ENCODE measurements at regions not wholly inside any gene's neighbourhood (a gene's known extent, or its start where the extent isn't known, plus 50 kb on each side); places are given as distances from the start of the nearest gene placed in this dataset.

- ATAC-seq: no peak
- H3K9me3 ChIP-seq (ENCODE audit: control insufficient read depth in 1 of 2, insufficient read depth in 1 of 2, low read depth in 1 of 2, low read length in 2 of 2): no peaks in the 10 kb centered on the region
- H3K4me1 ChIP-seq (ENCODE audit: control insufficient read depth in 1 of 2, insufficient read depth in 2 of 2, low read length in 2 of 2): no peaks in the 10 kb centered on the region
- H2AFZ ChIP-seq (ENCODE audit: low read depth, low read length, poor library complexity, severe bottlenecking): no peak overlapping the region
- H3K27ac ChIP-seq (ENCODE audit: low read depth, low read length): no peak overlapping the region
- H3K9ac ChIP-seq (ENCODE audit: low read length): no peak overlapping the region
- DNase-seq (ENCODE audit: low read depth, low spot score): no peak
- BruUV-seq (replicated peaks): no TSS peak
- ChIA-PET CTCF (no interaction called here), POLR2A (no interaction called here), RAD21 (ENCODE audit: low non-redundant PET in 1 of 2, low total read pairs in 2 of 2, uncharacterized antibody in 2 of 2, unreplicated experiment in 2 of 2) (no interaction called here)
- H3K79me2 ChIP-seq (ENCODE audit: insufficient read depth, low read length): no peaks in the 10 kb centered on the region
- H4K20me1 ChIP-seq (ENCODE audit: insufficient read depth): no peaks in the 10 kb centered on the region
- H3K36me3 ChIP-seq (ENCODE audit: control insufficient read depth in 1 of 2, insufficient read depth in 2 of 2, low read length in 2 of 2): no peaks in the 10 kb centered on the region
- TF ChIP-seq SRF (IDR thresholded peaks at IDR 0.05; ENCODE audit: low read depth): no peak
- no peak for TF ChIP-seq EZH2phosphoT487 (IDR thresholded peaks at IDR 0.05; ENCODE audit: borderline replicate concordance)
- TF ChIP-seq ATF3 (IDR thresholded peaks at IDR 0.05): no peak
- TF ChIP-seq POLR2A (IDR thresholded peaks at IDR 0.05; ENCODE audit: borderline replicate concordance, extremely low read depth, insufficient read depth, insufficient read length): no peak
- no peak for TF ChIP-seq RAD21 (IDR thresholded peaks at IDR 0.05; ENCODE audit: low read depth)
- no peak for TF ChIP-seq CEBPB (IDR thresholded peaks at IDR 0.05; ENCODE audit: low read depth)
- intact Hi-C loops (cut with micrococcal nuclease): no loop called here
- no peak overlapping the region for H3K4me2 ChIP-seq (ENCODE audit: low read length)
- H3K9me2 ChIP-seq (ENCODE audit: insufficient read depth): no peaks in the 10 kb centered on the region
- peaks cover 23% of the 10 kb centered on the region for H3K27me3 ChIP-seq (ENCODE audit: insufficient read depth, low read length)
- H3K4me3 ChIP-seq (replicated peaks in 1 of 2; ENCODE audit: low read depth in 1 of 2, low read length in 2 of 2): no peak overlapping the region
These were observed 85.3 kb upstream of the CD180 start for GRCh38 chr5:67281874-67282273.

- H3K27me3 ChIP-seq (ENCODE audit: insufficient read depth, low read length): peaks cover 10% of the 10 kb centered on the region; the same call in 1 of the 2 replicates
- CTCF ChIA-PET: no interaction called here
- H4K20me1 ChIP-seq (ENCODE audit: insufficient read depth): no peaks in the 10 kb centered on the region
- no peak overlapping the region for H3K4me2 ChIP-seq (ENCODE audit: low read length)
- H3K79me2 ChIP-seq (ENCODE audit: insufficient read depth, low read length): no peaks in the 10 kb centered on the region
- H3K36me3 ChIP-seq (ENCODE audit: control insufficient read depth in 1 of 2, insufficient read depth in 2 of 2, low read length in 2 of 2): no peaks in the 10 kb centered on the region
- H3K9ac ChIP-seq (ENCODE audit: low read length): no peak overlapping the region
- H2AFZ ChIP-seq (ENCODE audit: low read depth, low read length, poor library complexity, severe bottlenecking): no peak overlapping the region
- H3K9me3 ChIP-seq (ENCODE audit: control insufficient read depth in 1 of 2, insufficient read depth in 1 of 2, low read depth in 1 of 2, low read length in 2 of 2): no peaks in the 10 kb centered on the region
- ATAC-seq (no peak), DNase-seq (ENCODE audit: low read depth, low spot score) (no peak)
- intact Hi-C loops (cut with micrococcal nuclease): no loop called here
- BruUV-seq (replicated peaks): no TSS peak
- H3K27ac ChIP-seq (ENCODE audit: low read depth, low read length): no peak overlapping the region
- RAD21 ChIA-PET (ENCODE audit: low non-redundant PET in 1 of 2, low total read pairs in 2 of 2, uncharacterized antibody in 2 of 2, unreplicated experiment in 2 of 2): no interaction called here
- POLR2A ChIA-PET: no interaction called here
- no peaks in the 10 kb centered on the region for H3K4me1 ChIP-seq (ENCODE audit: control insufficient read depth in 1 of 2, insufficient read depth in 2 of 2, low read length in 2 of 2)
- no peaks in the 10 kb centered on the region for H3K9me2 ChIP-seq (ENCODE audit: insufficient read depth)
- no peak overlapping the region for H3K4me3 ChIP-seq (replicated peaks in 1 of 2; ENCODE audit: low read depth in 1 of 2, low read length in 2 of 2)
- TF ChIP-seq REST (IDR thresholded peaks at IDR 0.05; ENCODE audit: low read depth) (no peak), CBX3 (IDR thresholded peaks at IDR 0.05; ENCODE audit: low read depth) (no peak), SRF (IDR thresholded peaks at IDR 0.05; ENCODE audit: low read depth) (no peak), EZH2 (IDR thresholded peaks at IDR 0.05) (no peak), CTCF (IDR thresholded peaks at IDR 0.05 in 2 of 3, conservative IDR thresholded peaks at IDR 0.05 in 1 of 3; ENCODE audit: borderline replicate concordance in 1 of 3, insufficient read depth in 1 of 3, low read depth in 2 of 3, low read length in 2 of 3) (no peak), ATF3 (IDR thresholded peaks at IDR 0.05) (no peak), YY1 (IDR thresholded peaks at IDR 0.05; ENCODE audit: extremely low read depth, insufficient replicate concordance, low read depth, low read length) (no peak), JUND (IDR thresholded peaks at IDR 0.05) (no peak)
These were observed 77.2 kb upstream of the CD180 start for GRCh38 chr5:67273689-67274356.
